H9 (cell line): ENCODE measurements at regions not wholly inside any gene's neighbourhood (a gene's known extent, or its start where the extent isn't known, plus 50 kb on each side); places are given as distances from the start of the nearest gene placed in this dataset.

Source experiments
- DNase-seq: peaks from one replicate; pipeline ENCODE4 v3.0.0-alpha.2; 2017
- H2AFZ ChIP-seq: one replicate; pipeline ENCODE4 v1.6.1; 2013; ENCODE audit warnings: mild to moderate bottlenecking, low read length, control low read depth, moderate library complexity
- H2AK5ac ChIP-seq: 2 replicates; pipeline ENCODE4 v1.6.1; 2013; ENCODE audit warnings: low read length, control low read depth, mixed read lengths; ENCODE audit not compliant: insufficient read length
- H2BK120ac ChIP-seq: one replicate; pipeline ENCODE4 v1.6.1; 2013; ENCODE audit warnings: low read depth, mild to moderate bottlenecking, low read length, control low read depth, inconsistent platforms; ENCODE audit not compliant: poor library complexity, severe bottlenecking
- H2BK12ac ChIP-seq: 2 replicates; pipeline ENCODE4 v1.6.1; 2013; ENCODE audit warnings: low read length, control low read depth, mixed read lengths, low read depth; ENCODE audit not compliant: insufficient read length
- H2BK15ac ChIP-seq: 2 replicates; pipeline ENCODE4 v1.6.1; 2013; ENCODE audit warnings: low read depth, low read length, control low read depth
- H2BK20ac ChIP-seq: one replicate; pipeline ENCODE4 v1.6.1; 2013; ENCODE audit warnings: low read depth, mild to moderate bottlenecking, low read length, control low read depth, inconsistent platforms; ENCODE audit not compliant: poor library complexity, severe bottlenecking
- H2BK5ac ChIP-seq: 2 replicates; pipeline ENCODE4 v1.6.1; 2013; ENCODE audit warnings: low read length, control low read depth, mixed read lengths; ENCODE audit not compliant: insufficient read length
- H3K14ac ChIP-seq: 2 replicates; pipeline ENCODE4 v1.6.1; 2013; ENCODE audit warnings: low read length, control low read depth; ENCODE audit not compliant: insufficient read depth
- H3K18ac ChIP-seq: 2 replicates; pipeline ENCODE4 v1.6.1; 2013; ENCODE audit warnings: low read depth, mild to moderate bottlenecking, mixed read lengths, low read length, control low read depth; ENCODE audit not compliant: insufficient read length
- H3K23ac ChIP-seq: 2 replicates; pipeline ENCODE4 v1.6.1; 2013; ENCODE audit warnings: low read length, control low read depth, mixed read lengths, low read depth; ENCODE audit not compliant: insufficient read length
- H3K23me2 ChIP-seq: 2 replicates; pipeline ENCODE4 v1.6.1; 2013; ENCODE audit warnings: low read depth, mild to moderate bottlenecking, mixed read lengths, low read length, control low read depth; ENCODE audit not compliant: insufficient read length, poor library complexity, severe bottlenecking
- H3K27ac ChIP-seq: 2 replicates; pipeline ENCODE4 v1.5.1; 2013; ENCODE audit warnings: low read length, control low read depth, mixed read lengths, low read depth; ENCODE audit not compliant: insufficient read length
- H3K27me3 ChIP-seq: 2 replicates; pipeline ENCODE4 v1.6.1; 2013; ENCODE audit warnings: low read length, control low read depth, inconsistent platforms; ENCODE audit not compliant: insufficient read depth
- H3K4ac ChIP-seq: 2 replicates; pipeline ENCODE4 v1.6.1; 2013; ENCODE audit warnings: low read depth, mild to moderate bottlenecking, control low read depth, inconsistent platforms, low read length, moderate library complexity
- H3K4me1 ChIP-seq: 2 replicates; pipeline ENCODE4 v1.6.1; 2013; ENCODE audit warnings: low read length, control low read depth, inconsistent platforms; ENCODE audit not compliant: insufficient read depth
- H3K4me2 ChIP-seq: 2 replicates; pipeline ENCODE4 v1.6.1; 2013; ENCODE audit warnings: low read length, control low read depth, mixed read lengths; ENCODE audit not compliant: insufficient read length, insufficient read depth
- H3K56ac ChIP-seq: 2 replicates; pipeline ENCODE4 v1.6.1; 2013; ENCODE audit warnings: low read depth, mild to moderate bottlenecking, mixed read lengths, low read length, control low read depth; ENCODE audit not compliant: insufficient read length
- H3K79me1 ChIP-seq: 2 replicates; pipeline ENCODE4 v1.6.1; 2013; ENCODE audit warnings: low read depth, mild to moderate bottlenecking, moderate library complexity, low read length, control low read depth, inconsistent platforms; ENCODE audit not compliant: insufficient read depth, poor library complexity, severe bottlenecking
- H3K79me2 ChIP-seq: 2 replicates; pipeline ENCODE4 v1.6.1; 2013; ENCODE audit warnings: low read length, control low read depth, inconsistent platforms; ENCODE audit not compliant: insufficient read depth
- H3K9ac ChIP-seq: 2 replicates; pipeline ENCODE4 v1.6.1; 2013; ENCODE audit warnings: low read length, control low read depth, mixed read lengths; ENCODE audit not compliant: insufficient read length; ENCODE audit errors: extremely low read depth
- H3K9me3 ChIP-seq: one replicate; pipeline ENCODE4 v1.6.1; 2013; ENCODE audit warnings: low read depth, low read length, inconsistent platforms; ENCODE audit not compliant: control insufficient read depth
- H3T11ph ChIP-seq: one replicate; pipeline ENCODE4 v1.6.1; 2013; ENCODE audit warnings: mild to moderate bottlenecking, low read length, control low read depth, inconsistent platforms
- H4K20me1 ChIP-seq: one replicate; pipeline ENCODE4 v1.6.1; 2013; ENCODE audit not compliant: control insufficient read depth, insufficient read length, insufficient read depth
- H4K5ac ChIP-seq: 2 replicates; pipeline ENCODE4 v1.6.1; 2013; ENCODE audit warnings: low read depth, mild to moderate bottlenecking, mixed read lengths, low read length, control low read depth; ENCODE audit not compliant: insufficient read length
- H4K8ac ChIP-seq: replicated peaks from 2 replicates; pipeline ENCODE4 v1.6.1; 2013; ENCODE audit warnings: low read length, control low read depth, mixed read lengths, low read depth; ENCODE audit not compliant: insufficient read length
- H4K91ac ChIP-seq: 2 replicates; pipeline ENCODE4 v1.6.1; 2013; ENCODE audit warnings: low read depth, mild to moderate bottlenecking, moderate library complexity, mixed read lengths, low read length, control low read depth; ENCODE audit not compliant: insufficient read length
- H3K27ac Mint-ChIP-seq, 3 experiments: 2 replicates in 2 of 3; 3 replicates in 1 of 3; pipeline ENCODE4 v1.8.0; 2020 to 2021; ENCODE audit warnings: mixed read lengths in 3 of 3, mild to moderate bottlenecking in 1 of 3, moderate library complexity in 1 of 3
- H3K27me3 Mint-ChIP-seq: 2 replicates; pipeline ENCODE4 v1.8.0; 2021; ENCODE audit warnings: low read depth, mild to moderate bottlenecking, moderate library complexity, mixed read lengths
- H3K36me3 Mint-ChIP-seq, 3 experiments: 2 replicates in 2 of 3; 3 replicates in 1 of 3; pipeline ENCODE4 v1.8.0; 2020 to 2021; ENCODE audit warnings: low read depth in 3 of 3, mixed read lengths in 3 of 3; ENCODE audit not compliant: insufficient read depth in 1 of 3
- H3K4me1 Mint-ChIP-seq, 2 experiments: 2 replicates each; pipeline ENCODE4 v1.8.0; 2020; ENCODE audit warnings: mixed read lengths in 2 of 2
- H3K4me3 Mint-ChIP-seq, 2 experiments: 2 replicates in 1 of 2; 3 replicates in 1 of 2; pipeline ENCODE4 v1.8.0; 2020 to 2021; ENCODE audit warnings: mild to moderate bottlenecking in 2 of 2, mixed read lengths in 2 of 2, moderate library complexity in 1 of 2
- H3K9me3 Mint-ChIP-seq, 2 experiments: 2 replicates in 1 of 2; 3 replicates in 1 of 2; pipeline ENCODE4 v1.8.0; 2020; ENCODE audit warnings: mild to moderate bottlenecking in 2 of 2, mixed read lengths in 2 of 2, moderate library complexity in 1 of 2
- CTCF ChIP-seq: fragments of 200-600 bp; sonication (generic); conservative IDR thresholded peaks from 3 replicates; pipeline ENCODE4 v1.8.0; 2021; ENCODE audit warnings: antibody characterized with exemption, mild to moderate bottlenecking
- WGBS: extraction: QIAGEN DNeasy Blood & Tissue Kit; methylation state at CpG from one replicate; pipeline ENCODE4 v1.1.7; 2013; ENCODE audit warnings: missing lambda C conversion rate, low lambda C conversion rate, mixed read lengths; ENCODE audit not compliant: insufficient read length; ENCODE audit errors: extremely low coverage; 5-methylcytosine and 5-hydroxymethylcytosine counted together

DNA sequence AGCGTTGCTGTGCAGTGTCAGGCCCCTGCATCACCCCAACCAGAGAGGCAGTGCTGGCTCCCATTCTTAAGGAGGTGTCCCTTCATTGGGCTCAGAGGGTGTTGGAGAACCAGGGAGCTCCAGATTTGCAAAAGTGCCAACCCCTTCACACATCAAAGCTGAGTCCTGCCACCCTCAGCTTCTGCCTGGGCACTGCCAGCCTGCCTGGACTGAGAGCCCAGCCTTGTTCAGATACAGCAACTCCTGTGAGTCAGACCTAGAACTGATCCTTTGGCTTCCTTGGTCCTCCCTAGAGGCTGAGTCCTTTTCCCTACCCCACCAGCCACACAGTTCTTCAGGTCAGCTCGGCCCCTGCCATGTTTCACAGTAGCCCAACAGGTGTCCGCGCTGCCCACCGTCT lies 424.9 kb upstream of the MYT1L start:
- Histone ChIP-seq H3K14ac (0 out of 2 replicates have a peak overlapping the region, but pooled peaks have one; percentile 20), H3K4ac (no peak overlapping the region), H3K79me2 (no peaks in the 10 kb centered on the region), H2AFZ (no peak overlapping the region), H3K79me1 (no peaks in the 10 kb centered on the region), H3K56ac (no peak overlapping the region), H3K27ac (no peak overlapping the region), H3K18ac (no peak overlapping the region), H4K5ac (no peak overlapping the region), H3K23ac (no peak overlapping the region), H4K91ac (no peak overlapping the region), H2BK15ac (no peak overlapping the region), H4K8ac (no peak overlapping the region), H2BK120ac (no peak overlapping the region), H3K4me1 (no peaks in the 10 kb centered on the region), H2BK12ac (no peak overlapping the region), H3K4me2 (no peak overlapping the region), H2AK5ac (no peak overlapping the region), H3K27me3 (no peaks in the 10 kb centered on the region), H3K9ac (no peak overlapping the region), H3K9me3 (peaks cover 8% of the 10 kb centered on the region), H3K23me2 (no peaks in the 10 kb centered on the region), H2BK5ac (no peak overlapping the region), H3T11ph (no peak overlapping the region), H4K20me1 (no peaks in the 10 kb centered on the region), H2BK20ac (no peak overlapping the region)
- peaks cover 16% of the 10 kb centered on the region for H3K27me3 Mint-ChIP-seq
- peaks cover 39% of the 10 kb centered on the region in 2 experiments for H3K9me3 Mint-ChIP-seq
- peaks cover 11 to 12% (median 11%) of the 10 kb centered on the region in 3 experiments; a peak in 6 of 7 replicates for H3K36me3 Mint-ChIP-seq
- no peak overlapping the region for H3K27ac Mint-ChIP-seq
- DNase-seq: no peak
- no peak overlapping the region for H3K4me3 Mint-ChIP-seq
- WGBS: no CpG with 5 or more reads among the region's 5 CpGs
- no peak for TF ChIP-seq CTCF
- peaks cover 0 to 6% of the 10 kb centered on the region in 2 experiments; a peak in 2 of 4 replicates for H3K4me1 Mint-ChIP-seq
